ENCODE measurements at regions not wholly inside any gene's neighbourhood (a gene's known extent, or its start where the extent isn't known, plus 50 kb on each side); places are given as distances from the start of the nearest gene placed in this dataset.

DNA sequence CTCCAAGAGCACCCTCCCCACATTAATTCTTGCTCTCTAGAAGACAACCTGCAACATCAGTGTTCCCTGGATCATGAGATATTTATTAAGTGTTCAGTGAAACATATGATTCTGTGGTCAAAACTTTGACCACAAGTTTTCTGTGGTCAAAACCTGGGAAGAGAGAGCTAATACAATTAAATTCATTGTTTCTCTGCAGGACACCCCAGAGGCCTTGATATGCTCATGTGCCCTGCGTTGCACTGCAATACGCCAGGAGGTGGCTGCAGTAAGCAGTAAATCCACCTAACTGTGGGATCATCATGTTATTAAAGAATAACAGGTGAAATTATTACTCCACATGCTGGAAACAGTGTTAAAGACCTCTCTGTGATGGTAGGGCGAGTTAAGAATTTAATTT lies 109.3 kb upstream of the SPDL1 start:
- Mint-ChIP-seq H3K4me1 (no peaks in the 10 kb centered on the region), H3K27me3 (peaks cover 9% of the 10 kb centered on the region), H3K9me3 (ENCODE audit: insufficient read depth) (peaks cover 4% of the 10 kb centered on the region), H3K4me3 (no peak overlapping the region), H3K27ac (no peak overlapping the region)
- no peak overlapping the region for H3K27ac ChIP-seq (ENCODE audit: low read length in 2 of 2)
- POLR2A ChIA-PET: no interaction called here
- intact Hi-C loops (cut with micrococcal nuclease): no loop called here
- H3K4me1 ChIP-seq (ENCODE audit: control insufficient read depth in 2 of 2, insufficient read depth in 2 of 2, low read length in 2 of 2): no peaks in the 10 kb centered on the region
- no peak overlapping the region for H2AFZ ChIP-seq (ENCODE audit: insufficient read depth, low read depth, low read length, poor library complexity, severe bottlenecking)
- H3K79me2 ChIP-seq (ENCODE audit: control insufficient read depth, insufficient read depth, low read length): no peaks in the 10 kb centered on the region
- ATAC-seq (ENCODE audit: low read depth) (no peak), DNase-seq (no peak)
- no peak overlapping the region for H3K4me3 ChIP-seq (ENCODE audit: control extremely low read depth in 1 of 5, extremely low read depth in 1 of 5, insufficient read depth in 1 of 5, low read depth in 2 of 5, low read length in 4 of 5)
- no peaks in the 10 kb centered on the region for H4K20me1 ChIP-seq (ENCODE audit: control insufficient read depth, insufficient read depth, low read length, poor library complexity, severe bottlenecking)
- no peaks in the 10 kb centered on the region for H3K9me3 ChIP-seq (ENCODE audit: control extremely low read depth in 1 of 3, control insufficient read depth in 2 of 3, insufficient read depth in 1 of 3, low read length in 2 of 3)
- H3K4me2 ChIP-seq (replicated peaks; ENCODE audit: low read depth, low read length, poor library complexity, severe bottlenecking): no peak overlapping the region
- CTCF ChIA-PET: no interaction called here
- H3K27me3 ChIP-seq (replicated peaks in 1 of 4; ENCODE audit: control extremely low read depth in 1 of 4, control insufficient read depth in 3 of 4, insufficient read depth in 4 of 4, low read length in 3 of 4): peaks cover 0 to 3% (median 0%) of the 10 kb centered on the region in 4 experiments
- no CpG with 5 or more reads among the region's 3 CpGs for WGBS (ENCODE audit: insufficient coverage)
- H3K36me3 ChIP-seq (replicated peaks in 1 of 2; ENCODE audit: control extremely low read depth in 1 of 2, control insufficient read depth in 1 of 2, extremely low read depth in 1 of 2, insufficient read depth in 2 of 2, low read length in 1 of 2): no peaks in the 10 kb centered on the region
- no peak overlapping the region for H3K9ac ChIP-seq (ENCODE audit: low read length)
- TF ChIP-seq, protein P1, sequence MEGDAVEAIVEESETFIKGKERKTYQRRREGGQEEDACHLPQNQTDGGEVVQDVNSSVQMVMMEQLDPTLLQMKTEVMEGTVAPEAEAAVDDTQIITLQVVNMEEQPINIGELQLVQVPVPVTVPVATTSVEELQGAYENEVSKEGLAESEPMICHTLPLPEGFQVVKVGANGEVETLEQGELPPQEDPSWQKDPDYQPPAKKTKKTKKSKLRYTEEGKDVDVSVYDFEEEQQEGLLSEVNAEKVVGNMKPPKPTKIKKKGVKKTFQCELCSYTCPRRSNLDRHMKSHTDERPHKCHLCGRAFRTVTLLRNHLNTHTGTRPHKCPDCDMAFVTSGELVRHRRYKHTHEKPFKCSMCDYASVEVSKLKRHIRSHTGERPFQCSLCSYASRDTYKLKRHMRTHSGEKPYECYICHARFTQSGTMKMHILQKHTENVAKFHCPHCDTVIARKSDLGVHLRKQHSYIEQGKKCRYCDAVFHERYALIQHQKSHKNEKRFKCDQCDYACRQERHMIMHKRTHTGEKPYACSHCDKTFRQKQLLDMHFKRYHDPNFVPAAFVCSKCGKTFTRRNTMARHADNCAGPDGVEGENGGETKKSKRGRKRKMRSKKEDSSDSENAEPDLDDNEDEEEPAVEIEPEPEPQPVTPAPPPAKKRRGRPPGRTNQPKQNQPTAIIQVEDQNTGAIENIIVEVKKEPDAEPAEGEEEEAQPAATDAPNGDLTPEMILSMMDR (IDR thresholded peaks at IDR 0.05): no peak
- TF ChIP-seq EZH2 (IDR thresholded peaks at IDR 0.05; ENCODE audit: borderline replicate concordance, insufficient read depth, low read depth, low read length, poor library complexity, severe bottlenecking): no peak

DNA sequence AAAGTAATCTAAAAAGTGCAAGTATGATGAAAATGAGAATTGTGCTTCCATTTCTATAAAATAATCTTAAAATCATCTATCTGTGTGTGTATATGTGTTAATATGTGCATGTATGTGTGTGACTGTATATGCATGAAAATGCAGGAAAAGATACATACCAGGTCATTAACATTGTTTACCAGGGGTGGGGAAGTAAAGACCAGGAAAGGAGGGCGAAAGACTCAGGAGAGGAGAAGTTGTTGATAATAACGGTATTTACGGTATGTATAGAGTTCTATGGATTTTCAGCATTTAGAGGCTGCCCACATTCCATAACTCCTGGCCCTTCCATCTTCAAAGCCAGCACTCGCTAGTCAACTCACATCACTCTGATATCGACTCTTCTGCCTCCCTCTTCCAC lies 111.0 kb upstream of the SPDL1 start:
- intact Hi-C loops (cut with micrococcal nuclease): no loop called here
- H3K9me3 Mint-ChIP-seq (ENCODE audit: insufficient read depth): peaks cover 4% of the 10 kb centered on the region
- H3K27ac Mint-ChIP-seq: no peak overlapping the region
- H3K36me3 ChIP-seq (replicated peaks in 1 of 2; ENCODE audit: control extremely low read depth in 1 of 2, control insufficient read depth in 1 of 2, extremely low read depth in 1 of 2, insufficient read depth in 2 of 2, low read length in 1 of 2): no peaks in the 10 kb centered on the region
- no peak for DNase-seq
- peaks cover 0 to 3% (median 0%) of the 10 kb centered on the region in 4 experiments for H3K27me3 ChIP-seq (replicated peaks in 1 of 4; ENCODE audit: control extremely low read depth in 1 of 4, control insufficient read depth in 3 of 4, insufficient read depth in 4 of 4, low read length in 3 of 4)
- H3K4me1 ChIP-seq (ENCODE audit: control insufficient read depth in 2 of 2, insufficient read depth in 2 of 2, low read length in 2 of 2): no peaks in the 10 kb centered on the region
- no peaks in the 10 kb centered on the region for H3K79me2 ChIP-seq (ENCODE audit: control insufficient read depth, insufficient read depth, low read length)
- ChIA-PET CTCF (no interaction called here), POLR2A (no interaction called here)
- no peak overlapping the region for H3K9ac ChIP-seq (ENCODE audit: low read length)
- TF ChIP-seq EZH2 (IDR thresholded peaks at IDR 0.05; ENCODE audit: borderline replicate concordance, insufficient read depth, low read depth, low read length, poor library complexity, severe bottlenecking): no peak
- TF ChIP-seq, protein P1 (IDR thresholded peaks at IDR 0.05): no peak
- H4K20me1 ChIP-seq (ENCODE audit: control insufficient read depth, insufficient read depth, low read length, poor library complexity, severe bottlenecking): no peaks in the 10 kb centered on the region
- peaks cover 9% of the 10 kb centered on the region for H3K27me3 Mint-ChIP-seq
- ATAC-seq (ENCODE audit: low read depth): no peak
- 88% methylated on average over 1 of the region's 5 CpGs for WGBS (ENCODE audit: insufficient coverage)
- no peak overlapping the region for H3K4me3 Mint-ChIP-seq
- H3K4me1 Mint-ChIP-seq: no peaks in the 10 kb centered on the region
- H3K4me3 ChIP-seq (ENCODE audit: control extremely low read depth in 1 of 5, extremely low read depth in 1 of 5, insufficient read depth in 1 of 5, low read depth in 2 of 5, low read length in 4 of 5): no peak overlapping the region
- H3K9me3 ChIP-seq (ENCODE audit: control extremely low read depth in 1 of 3, control insufficient read depth in 2 of 3, insufficient read depth in 1 of 3, low read length in 2 of 3): no peaks in the 10 kb centered on the region
- no peak overlapping the region for H3K27ac ChIP-seq (ENCODE audit: low read length in 2 of 2)
- no peak overlapping the region for H2AFZ ChIP-seq (ENCODE audit: insufficient read depth, low read depth, low read length, poor library complexity, severe bottlenecking)
- H3K4me2 ChIP-seq (replicated peaks; ENCODE audit: low read depth, low read length, poor library complexity, severe bottlenecking): no peak overlapping the region

All from B cell (primary cell).